ENCODE measurements at regions not wholly inside any gene's neighbourhood (a gene's known extent, or its start where the extent isn't known, plus 50 kb on each side); places are given as distances from the start of the nearest gene placed in this dataset.
"Not testable (repeated sequence)": the region's sequence is repeated elsewhere in the genome, so short reads cannot be mapped to it uniquely, and the experiment has no call there.

GRCh38 chr21:34229353-34229752 is 134.5 kb upstream of the KCNE2 start:
- H3K4me3 ChIP-seq = no peak overlapping the region
- H3K27me3 ChIP-seq = no peaks in the 10 kb centered on the region
- H3K4me1 ChIP-seq = peaks cover 0 to 23% (median 12%) of the 10 kb centered on the region in 4 donors
- no peak for TF ChIP-seq CTCF (IDR thresholded peaks at IDR 0.05)
- DNase-seq = no peak
- H3K27ac ChIP-seq = no peak overlapping the region
- intact Hi-C loops (cut with DNase I; ENCODE audit: low total_unique reads) = no loop called here
- H3K9me3 ChIP-seq = no peaks in the 10 kb centered on the region
- H3K36me3 ChIP-seq = no peaks in the 10 kb centered on the region

- intact Hi-C loops (cut with DNase I; ENCODE audit: low total_unique reads) = not testable (repeated sequence)
These were observed 130.1 kb upstream of the KCNE2 start for GRCh38 chr21:34233741-34234140.

GRCh38 chr21:34235514-34235913 is 128.3 kb upstream of the KCNE2 start:
- Histone ChIP-seq H3K36me3 (no peaks in the 10 kb centered on the region), H3K4me3 (no peak overlapping the region), H3K27me3 (no peaks in the 10 kb centered on the region), H3K27ac (no peak overlapping the region), H3K9me3 (no peaks in the 10 kb centered on the region), H3K4me1 (no peaks in the 10 kb centered on the region)
- no peak for DNase-seq
- TF ChIP-seq CTCF (IDR thresholded peaks at IDR 0.05) = no peak
- intact Hi-C loops (cut with DNase I; ENCODE audit: low total_unique reads) = no loop called here

More at GRCh38 chr21:34233741-34234140, 130.1 kb upstream of the KCNE2 start:
- H3K4me1 ChIP-seq, H3K36me3 ChIP-seq, H3K27me3 ChIP-seq, H3K9me3 ChIP-seq, H3K27ac ChIP-seq, H3K4me3 ChIP-seq, DNase-seq: not testable (repeated sequence)

- H3K36me3 ChIP-seq = no peaks in the 10 kb centered on the region
- no peak for TF ChIP-seq CTCF (IDR thresholded peaks at IDR 0.05)
- no peak overlapping the region for H3K4me3 ChIP-seq
- intact Hi-C loops (cut with DNase I; ENCODE audit: low total_unique reads) = no loop called here
- no peaks in the 10 kb centered on the region for H3K27me3 ChIP-seq
- DNase-seq = no peak
- H3K27ac ChIP-seq = no peak overlapping the region
- no peaks in the 10 kb centered on the region for H3K4me1 ChIP-seq
- peaks cover 0 to 8% (median 8%) of the 10 kb centered on the region in 3 donors for H3K9me3 ChIP-seq
These were observed 120.8 kb upstream of the KCNE2 start for GRCh38 chr21:34242973-34243372.

- no peak overlapping the region for H3K4me3 ChIP-seq
- H3K27me3 ChIP-seq = no peaks in the 10 kb centered on the region
- DNase-seq = no peak
- no peaks in the 10 kb centered on the region for H3K36me3 ChIP-seq
- H3K27ac ChIP-seq = no peak overlapping the region
- H3K9me3 ChIP-seq = peaks cover 0 to 8% (median 8%) of the 10 kb centered on the region in 3 donors
- TF ChIP-seq CTCF (IDR thresholded peaks at IDR 0.05) = no peak
- intact Hi-C loops (cut with DNase I; ENCODE audit: low total_unique reads) = no loop called here
- no peaks in the 10 kb centered on the region for H3K4me1 ChIP-seq
These were observed 120.2 kb upstream of the KCNE2 start for GRCh38 chr21:34243562-34243961.

GRCh38 chr21:34252751-34253150 is 111.1 kb upstream of the KCNE2 start:
- Histone ChIP-seq H3K36me3 (no peaks in the 10 kb centered on the region), H3K27me3 (no peaks in the 10 kb centered on the region), H3K9me3 (peaks cover 0 to 16% (median 9%) of the 10 kb centered on the region in 3 donors), H3K27ac (no peak overlapping the region), H3K4me3 (no peak overlapping the region), H3K4me1 (no peaks in the 10 kb centered on the region)
- intact Hi-C loops (cut with DNase I; ENCODE audit: low total_unique reads) = no loop called here
- TF ChIP-seq CTCF (IDR thresholded peaks at IDR 0.05) = no peak
- no peak for DNase-seq

All from tibial artery (tissue), 4 donors.